Stomach (tissue), 4 donors: ENCODE measurements at regions not wholly inside any gene's neighbourhood (a gene's known extent, or its start where the extent isn't known, plus 50 kb on each side); places are given as distances from the start of the nearest gene placed in this dataset.

Experiments
- CTCF ChIP-seq, 7 experiments: fragments of 450-650 bp in 4 of 7; fragments of 200-600 bp in 3 of 7; sonication (generic) in 3 of 7; IDR thresholded peaks; one replicate each; pipeline ENCODE4 v1.5.1; 2016 to 2019; ENCODE audit warnings: antibody characterized with exemption in 7 of 7, control low read depth in 2 of 7, mild to moderate bottlenecking in 1 of 7
- EP300 ChIP-seq: sonication (generic); formaldehyde crosslinking; IDR thresholded peaks from one replicate; pipeline ENCODE4 v1.6.1; 2017; ENCODE audit warnings: antibody characterized with exemption
- POLR2AphosphoS5 ChIP-seq, 3 donors: sonication (generic); formaldehyde crosslinking; IDR thresholded peaks; one replicate each; pipeline ENCODE4 v1.6.1; 2016; ENCODE audit warnings: antibody characterized with exemption in 3 of 3

GRCh38 chr1:57797084-57797483 is 373.2 kb upstream of the DAB1 start:
- TF ChIP-seq CTCF (IDR thresholded peaks at IDR 0.05), result no peak
- TF ChIP-seq EP300, result no peak
- TF ChIP-seq POLR2AphosphoS5 (IDR thresholded peaks at IDR 0.05), result no peak
